ENCODE measurements at regions not wholly inside any gene's neighbourhood (a gene's known extent, or its start where the extent isn't known, plus 50 kb on each side); places are given as distances from the start of the nearest gene placed in this dataset.
"Not testable (repeated sequence)": the region's sequence is repeated elsewhere in the genome, so short reads cannot be mapped to it uniquely, and the experiment has no call there.

DNA sequence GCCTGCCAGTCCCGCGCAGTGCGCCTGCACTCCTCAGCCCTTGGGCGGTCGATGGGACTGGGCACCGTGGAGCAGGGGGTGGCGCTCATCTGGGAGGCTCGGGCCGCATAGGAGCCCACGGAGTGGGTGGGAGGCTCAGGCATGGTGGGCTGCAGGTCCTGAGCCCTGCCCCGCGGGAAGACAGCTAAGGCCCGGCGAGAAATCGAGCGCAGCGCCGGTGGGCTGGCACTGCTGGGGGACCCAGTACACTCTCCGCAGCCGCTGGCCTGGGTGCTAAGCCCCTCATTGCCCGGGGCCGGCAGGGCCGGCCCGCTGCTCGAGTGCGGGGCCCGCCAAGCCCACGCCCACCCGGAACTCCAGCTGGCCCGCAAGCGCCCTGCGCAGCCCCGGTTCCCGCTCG lies 1565.3 kb downstream of the HACE1 start:
- not testable (repeated sequence) for DNase-seq (ENCODE audit: low read depth)

DNA sequence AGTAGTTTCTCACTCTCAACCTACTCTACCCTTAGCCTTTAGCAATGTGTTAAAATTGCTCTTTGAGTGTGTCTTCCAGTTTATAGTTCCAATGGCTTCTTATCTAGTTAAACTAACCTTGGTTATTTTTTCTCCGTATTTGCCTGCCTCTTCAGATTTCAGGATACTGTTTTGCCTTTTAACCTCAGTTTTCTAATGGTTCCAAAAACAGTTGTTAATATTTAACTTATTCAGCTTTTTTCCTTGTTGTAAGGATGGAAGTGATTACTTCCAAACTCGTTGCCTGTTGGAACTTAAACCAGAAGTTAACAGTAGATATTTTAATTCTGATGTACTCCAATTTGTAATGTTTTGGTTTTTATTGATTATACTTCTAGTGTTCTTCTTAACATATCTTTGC lies 1574.9 kb downstream of the HACE1 start:
- DNase-seq (ENCODE audit: low read depth): no peak

DNA sequence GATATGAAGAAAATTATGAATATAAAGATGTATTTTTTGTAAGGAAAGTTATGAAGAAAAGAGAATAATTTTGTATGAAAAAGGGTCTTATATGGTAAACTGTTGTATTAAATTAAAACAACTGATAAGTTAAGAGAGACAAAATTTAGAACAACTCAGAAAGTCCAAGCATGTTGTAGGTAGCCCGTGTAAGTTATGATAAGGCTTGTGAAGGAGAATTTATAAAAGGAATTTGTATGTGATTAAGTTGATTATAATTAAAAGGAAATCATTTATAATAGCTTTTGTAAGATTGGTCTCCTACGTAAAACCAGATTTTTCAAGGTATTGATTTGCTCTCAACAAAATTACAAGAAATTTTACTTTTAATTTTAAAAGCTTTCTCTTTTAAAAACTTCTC lies 1579.3 kb downstream of the HACE1 start:
- DNase-seq (ENCODE audit: low read depth): no peak

DNA sequence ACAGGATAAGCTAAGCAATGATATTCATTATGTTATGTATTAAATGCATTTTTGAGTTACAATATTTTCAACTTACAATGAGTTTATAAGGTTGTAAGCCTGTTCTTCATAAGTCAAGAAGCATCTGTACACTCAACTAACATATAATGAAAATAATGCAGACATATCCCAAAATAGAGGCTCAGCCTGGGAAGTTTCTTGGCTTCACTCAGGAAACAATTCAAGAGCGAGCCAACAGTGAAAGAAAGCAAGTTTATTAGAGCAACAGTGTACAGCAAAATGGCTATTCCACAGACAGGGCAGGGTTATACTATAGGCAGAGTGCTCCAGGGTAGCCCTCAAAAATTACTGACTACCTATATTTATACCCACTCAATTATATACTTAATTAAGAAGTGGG lies 1581.8 kb downstream of the HACE1 start:
- no peak for DNase-seq (ENCODE audit: low read depth)

DNA sequence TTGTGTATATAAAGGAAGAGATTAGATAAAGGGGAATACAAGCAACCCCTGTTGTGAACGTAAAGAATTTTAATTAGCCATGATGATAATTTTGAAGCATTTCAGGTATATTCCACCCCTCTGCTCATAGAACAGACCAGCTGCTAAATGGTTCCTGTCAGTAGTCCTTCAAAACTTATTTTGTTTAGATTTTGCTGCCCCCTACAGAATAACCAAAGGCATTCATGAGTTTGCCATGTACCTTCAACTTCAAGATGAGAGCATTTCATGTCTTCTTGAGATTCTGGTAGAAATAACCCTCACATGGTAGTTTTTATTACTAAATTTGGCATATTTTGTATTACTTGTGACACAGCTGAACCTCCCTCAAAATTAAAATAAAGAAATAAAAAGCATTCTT lies 1586.7 kb downstream of the HACE1 start:
- DNase-seq (ENCODE audit: low read depth): no peak

DNA sequence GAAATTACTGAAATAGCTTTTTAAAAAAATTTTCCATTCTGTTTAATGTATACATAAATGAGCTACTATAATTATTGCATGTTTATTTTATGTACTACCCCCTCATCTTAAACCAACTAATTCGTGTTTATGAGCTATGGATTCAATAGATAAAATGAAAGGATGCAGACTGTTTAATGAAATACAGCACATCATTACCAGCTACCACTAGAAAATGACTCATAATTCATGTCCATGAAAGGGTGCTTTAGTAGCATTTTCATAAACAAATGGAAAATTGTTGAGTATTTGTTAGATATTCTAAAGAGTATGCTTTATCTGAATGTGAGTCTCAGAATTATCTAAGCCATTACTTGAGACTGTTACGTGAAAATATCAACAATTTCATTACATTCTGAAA lies 1590.1 kb downstream of the HACE1 start:
- DNase-seq (ENCODE audit: low read depth): no peak

DNA sequence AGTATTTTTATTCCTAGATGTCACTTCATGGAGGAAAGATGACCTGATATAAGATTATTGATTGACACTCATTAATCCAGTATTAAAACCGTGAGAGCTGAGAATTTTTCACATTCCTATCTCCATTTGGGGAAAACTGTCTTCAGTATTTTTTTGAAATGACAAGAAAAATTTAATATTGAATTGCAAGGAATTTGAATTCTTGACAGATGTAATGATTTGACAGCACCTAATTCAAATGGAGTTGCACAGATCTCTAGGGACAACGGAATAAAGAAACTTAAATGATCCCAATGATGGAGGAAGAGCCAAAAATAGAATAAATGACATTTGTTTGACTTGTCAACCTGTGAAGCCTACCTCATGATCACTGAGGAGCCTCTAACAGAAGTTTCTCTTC lies 1591.4 kb downstream of the HACE1 start:
- no peak for DNase-seq (ENCODE audit: low read depth)

- DNase-seq (ENCODE audit: low read depth): no peak
Measured at GRCh38 chr6:103264020-103264419, 1595.7 kb downstream of the HACE1 start.

DNA sequence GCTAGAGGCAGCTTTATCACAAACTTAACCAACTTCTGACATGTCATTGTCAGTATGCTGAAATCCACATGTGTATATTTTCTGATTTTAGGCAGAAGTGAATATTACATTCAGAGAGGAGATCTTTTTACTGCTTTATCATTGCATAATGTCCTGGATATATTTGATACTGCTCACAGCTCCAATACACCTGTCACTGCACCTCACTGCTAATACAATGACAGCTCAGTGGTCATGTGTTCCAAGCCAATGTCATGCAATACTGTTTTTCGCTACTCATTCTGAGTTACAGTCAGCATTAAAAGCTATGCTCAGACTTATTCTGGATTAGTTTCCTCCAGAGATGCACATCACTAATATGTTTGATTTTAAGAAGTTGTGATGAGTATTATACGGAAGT lies 1604.6 kb downstream of the HACE1 start:
- no peak for DNase-seq (ENCODE audit: low read depth)

DNA sequence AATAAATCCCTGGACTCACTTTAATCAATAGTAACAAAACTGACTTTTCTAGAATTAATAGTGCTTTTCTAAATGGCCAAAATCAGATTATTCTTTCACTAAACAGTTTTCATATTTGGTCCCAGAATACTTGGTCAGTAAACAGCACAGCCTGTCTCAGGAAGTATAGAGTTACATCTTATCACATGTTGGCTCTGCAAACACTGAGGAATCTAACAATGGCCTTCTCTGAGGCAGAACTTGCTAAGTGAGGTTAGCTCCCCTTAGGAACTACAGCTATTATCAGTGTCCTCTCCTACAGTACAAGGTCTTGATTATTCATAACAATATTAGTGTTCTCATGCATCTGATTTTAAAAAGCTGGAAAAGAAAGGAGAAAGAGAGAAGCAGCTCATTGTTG lies 1622.8 kb downstream of the HACE1 start:
- no peak for DNase-seq (ENCODE audit: low read depth)

DNA sequence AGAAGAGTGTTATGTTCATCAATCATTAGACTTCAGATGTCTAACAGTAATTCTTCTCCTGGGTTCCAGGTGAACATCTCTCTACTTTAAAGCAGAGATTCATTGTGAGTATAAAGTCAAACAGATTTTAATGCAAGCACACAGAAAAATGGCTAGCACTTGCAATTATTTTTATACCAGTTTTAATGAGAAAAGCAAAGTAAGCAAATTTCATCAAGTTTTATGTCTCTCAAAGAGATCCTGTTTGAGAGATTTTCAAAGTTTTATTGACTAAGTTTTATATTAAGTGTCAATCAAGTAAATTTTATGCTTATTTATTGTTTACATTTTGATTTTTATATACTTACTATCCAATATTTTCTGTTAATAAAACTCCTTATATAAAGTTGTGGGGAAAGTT lies 1628.5 kb downstream of the HACE1 start:
- no peak for DNase-seq (ENCODE audit: low read depth)

- no peak for DNase-seq (ENCODE audit: low read depth)
Measured at GRCh38 chr6:103215847-103216246, 1643.9 kb downstream of the HACE1 start.

- DNase-seq (ENCODE audit: low read depth): no peak
Measured at GRCh38 chr6:103210686-103211085, 1649.0 kb downstream of the HACE1 start.

- no peak for DNase-seq (ENCODE audit: low read depth)
Measured at GRCh38 chr6:103198386-103198785, 1661.3 kb downstream of the HACE1 start.

GRCh38 chr6:103193413-103193812 lies 1666.3 kb downstream of the HACE1 start:
- DNase-seq (ENCODE audit: low read depth): no peak

GRCh38 chr6:103191391-103192093 lies 1668.2 kb downstream of the HACE1 start:
- DNase-seq (ENCODE audit: low read depth): no peak

GRCh38 chr6:103184776-103185175 lies 1674.9 kb downstream of the HACE1 start:
- no peak for DNase-seq (ENCODE audit: low read depth)

DNA sequence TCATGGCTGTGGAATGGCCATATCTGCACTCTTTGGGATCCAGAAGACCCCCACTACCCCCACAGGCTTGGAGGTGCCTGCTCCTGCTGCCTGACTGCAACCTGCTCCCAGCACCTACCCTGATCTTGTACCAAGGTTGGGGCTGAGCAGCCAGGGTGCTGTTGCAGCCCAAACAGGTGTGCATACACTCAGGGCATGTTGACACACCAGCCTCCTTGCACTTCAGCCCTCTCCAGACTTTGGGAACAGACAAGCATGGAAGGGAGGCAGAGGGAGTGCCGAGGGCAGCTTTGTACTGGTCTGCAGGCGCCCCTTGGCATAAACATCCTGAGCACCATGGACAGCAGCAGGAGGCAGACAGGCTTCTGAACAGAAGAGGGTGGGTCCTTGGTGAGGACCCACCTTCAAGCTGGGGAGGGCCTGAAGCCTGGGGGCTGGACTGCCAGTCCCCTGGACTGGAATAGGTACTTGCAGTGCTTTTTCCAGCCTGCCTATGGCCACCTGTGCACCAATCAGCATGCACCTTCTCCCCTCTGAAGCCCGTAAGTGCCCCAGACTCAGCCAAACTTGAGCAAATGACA lies 1675.8 kb downstream of the HACE1 start:
- DNase-seq (ENCODE audit: low read depth): no peak

DNA sequence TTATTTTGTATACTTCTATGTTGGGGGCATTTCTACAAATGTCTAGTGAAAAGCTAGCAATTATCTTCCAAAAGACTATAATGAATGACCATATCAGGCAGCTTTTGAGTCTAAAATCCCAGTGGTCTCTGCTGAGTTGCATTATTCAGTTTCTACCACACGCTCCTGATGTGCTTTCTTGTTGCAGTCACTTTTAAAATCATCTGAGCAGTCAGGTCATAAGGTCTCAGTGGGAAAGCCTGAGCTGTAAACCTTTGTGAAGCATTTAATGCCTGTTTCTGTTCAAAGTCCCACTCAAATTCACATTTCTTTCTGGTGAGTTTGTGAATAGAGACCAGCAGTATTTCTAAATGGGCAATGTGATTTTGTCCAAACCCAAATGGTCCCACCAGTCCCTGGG lies 1681.5 kb downstream of the HACE1 start:
- DNase-seq (ENCODE audit: low read depth): no peak

- DNase-seq (ENCODE audit: low read depth): no peak
Measured at GRCh38 chr6:103177791-103178190, 1681.9 kb downstream of the HACE1 start.

DNA sequence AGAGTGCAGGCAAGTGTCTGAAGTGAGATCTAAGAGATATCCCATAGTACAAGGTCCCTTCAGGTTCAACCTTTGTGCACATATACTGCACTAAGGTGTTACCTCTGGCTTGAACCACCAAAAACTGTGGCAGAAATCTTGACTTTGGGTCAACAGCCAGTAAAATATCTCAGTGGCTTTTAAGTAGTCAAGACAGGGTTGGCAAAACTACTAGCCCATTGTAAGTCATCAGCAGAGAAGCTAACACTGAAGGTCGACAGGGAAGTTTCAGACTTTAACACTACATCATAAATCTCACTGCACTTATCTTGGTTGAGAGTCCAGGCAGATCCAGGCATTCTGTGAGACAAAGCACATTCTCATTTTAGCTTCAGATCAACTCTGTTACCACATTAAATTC lies 1684.7 kb downstream of the HACE1 start:
- DNase-seq (ENCODE audit: low read depth): no peak

- no peak for DNase-seq (ENCODE audit: low read depth)
Measured at GRCh38 chr6:103167345-103168071, 1692.2 kb downstream of the HACE1 start.

- DNase-seq (ENCODE audit: low read depth): no peak
Measured at GRCh38 chr6:103154779-103155572, 1704.7 kb downstream of the HACE1 start.

Measured in fibroblast of gingiva (primary cell).